GM23338 (cell line): ENCODE measurements at regions not wholly inside any gene's neighbourhood (a gene's known extent, or its start where the extent isn't known, plus 50 kb on each side); places are given as distances from the start of the nearest gene placed in this dataset.

Source experiments
- POLR2AphosphoS5 ChIP-seq: IDR thresholded peaks from 2 replicates; pipeline ENCODE4 v1.6.1; 2016; ENCODE audit warnings: antibody characterized with exemption, low read depth
- TF ChIP-seq, protein P1 (sequence below), 2 experiments: fragments of 200-600 bp in 1 of 2; sonication (generic) in 1 of 2; conservative IDR thresholded peaks; 2 replicates each; pipeline versions ENCODE4 v1.5.1 to v1.6.1; 2016 to 2017; ENCODE audit warnings: antibody characterized with exemption in 2 of 2, low read depth in 2 of 2, mild to moderate bottlenecking in 2 of 2, moderate library complexity in 1 of 2

DNA sequence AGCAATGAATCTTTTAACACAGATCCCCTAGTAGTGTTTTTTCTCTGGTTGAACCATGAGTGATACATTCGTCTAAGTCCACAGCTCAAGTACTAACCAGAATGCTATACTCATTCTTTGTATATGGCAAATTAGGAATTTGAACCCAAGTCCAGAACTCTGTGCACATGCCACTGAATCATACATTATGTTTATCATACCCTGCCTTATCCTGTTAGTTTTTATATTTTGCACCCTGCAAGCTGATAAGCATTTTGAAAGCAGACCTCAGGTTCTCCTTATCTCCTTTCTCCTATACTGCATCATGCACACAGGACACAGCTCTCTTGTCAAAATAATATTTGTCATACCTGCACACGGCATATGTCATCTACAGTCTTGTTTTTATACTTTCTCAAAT is 54.6 kb upstream of the ELL2 start:
- TF ChIP-seq, protein P1, sequence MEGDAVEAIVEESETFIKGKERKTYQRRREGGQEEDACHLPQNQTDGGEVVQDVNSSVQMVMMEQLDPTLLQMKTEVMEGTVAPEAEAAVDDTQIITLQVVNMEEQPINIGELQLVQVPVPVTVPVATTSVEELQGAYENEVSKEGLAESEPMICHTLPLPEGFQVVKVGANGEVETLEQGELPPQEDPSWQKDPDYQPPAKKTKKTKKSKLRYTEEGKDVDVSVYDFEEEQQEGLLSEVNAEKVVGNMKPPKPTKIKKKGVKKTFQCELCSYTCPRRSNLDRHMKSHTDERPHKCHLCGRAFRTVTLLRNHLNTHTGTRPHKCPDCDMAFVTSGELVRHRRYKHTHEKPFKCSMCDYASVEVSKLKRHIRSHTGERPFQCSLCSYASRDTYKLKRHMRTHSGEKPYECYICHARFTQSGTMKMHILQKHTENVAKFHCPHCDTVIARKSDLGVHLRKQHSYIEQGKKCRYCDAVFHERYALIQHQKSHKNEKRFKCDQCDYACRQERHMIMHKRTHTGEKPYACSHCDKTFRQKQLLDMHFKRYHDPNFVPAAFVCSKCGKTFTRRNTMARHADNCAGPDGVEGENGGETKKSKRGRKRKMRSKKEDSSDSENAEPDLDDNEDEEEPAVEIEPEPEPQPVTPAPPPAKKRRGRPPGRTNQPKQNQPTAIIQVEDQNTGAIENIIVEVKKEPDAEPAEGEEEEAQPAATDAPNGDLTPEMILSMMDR (conservative IDR thresholded peaks at IDR 0.05; ENCODE audit: low read depth in 2 of 2): no peak
- no peak for TF ChIP-seq POLR2AphosphoS5
